Activated effector memory CD4-positive, alpha-beta T cell treated with anti-CD3 and anti-CD28 coated beads, Interleukin-2, amount 50 U/mL, for 16 hours (primary cell): ENCODE measurements at regions not wholly inside any gene's neighbourhood (a gene's known extent, or its start where the extent isn't known, plus 50 kb on each side); places are given as distances from the start of the nearest gene placed in this dataset.

Experiments used
- DNase-seq: peaks from one replicate; pipeline ENCODE4 v3.0.0-alpha.2; 2020

DNA sequence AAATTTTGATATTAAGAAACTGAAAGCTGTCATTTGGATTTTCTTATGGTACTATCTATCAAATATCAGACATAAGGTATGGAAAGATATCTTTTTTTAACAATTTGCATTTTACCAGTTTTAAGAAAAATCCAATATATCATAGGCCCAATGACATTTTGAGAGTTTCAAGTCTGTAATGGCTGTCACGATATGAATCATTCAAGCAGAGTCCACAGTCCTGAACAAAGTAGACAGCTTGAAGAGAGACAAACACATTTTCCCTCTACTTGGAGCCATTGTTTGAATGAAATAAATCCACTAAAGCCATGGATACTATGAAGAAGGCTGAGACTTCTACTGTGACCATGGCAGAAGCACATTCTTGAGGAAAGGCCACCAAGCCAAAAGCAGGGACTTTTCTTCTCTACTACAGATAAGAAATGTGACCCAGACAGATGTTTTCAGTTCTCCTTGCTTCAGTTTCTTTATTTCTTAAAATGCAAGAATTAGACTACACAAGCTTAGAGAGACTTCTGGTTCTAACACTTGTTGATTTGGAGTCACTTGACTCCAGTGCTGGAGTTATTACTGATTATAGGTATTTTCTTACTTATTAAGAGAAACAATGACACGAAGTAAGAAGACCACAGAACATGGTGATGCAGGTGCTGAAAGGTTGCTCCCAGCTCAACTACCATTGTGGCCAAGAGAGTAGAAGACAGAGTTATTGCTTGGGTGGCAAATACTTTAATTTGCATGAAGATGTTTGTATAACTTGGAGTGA, 429.1 kb downstream of the KIF20B start:
- no peak for DNase-seq

DNA sequence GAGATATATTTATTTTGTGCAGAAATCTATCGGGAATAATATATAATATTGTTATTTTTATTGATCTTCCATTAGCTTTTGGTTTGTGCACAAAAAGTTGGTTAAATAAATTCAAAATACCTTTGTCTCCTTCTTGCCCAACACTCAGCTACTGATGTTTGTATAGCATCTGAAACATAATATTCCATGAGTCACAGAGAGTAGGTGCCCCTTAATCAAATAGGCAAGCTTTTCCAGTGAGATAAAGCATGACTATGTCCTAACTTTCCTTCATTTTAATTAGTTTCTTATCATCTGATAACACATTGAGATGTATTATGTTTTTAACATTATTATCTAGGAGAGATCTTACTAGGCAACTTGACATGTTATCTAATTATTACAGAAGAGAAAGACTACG, 432.2 kb downstream of the KIF20B start:
- DNase-seq: no peak

- DNase-seq: no peak
Measured at GRCh38 chr10:90136731-90137316, 435.4 kb downstream of the KIF20B start.

DNA sequence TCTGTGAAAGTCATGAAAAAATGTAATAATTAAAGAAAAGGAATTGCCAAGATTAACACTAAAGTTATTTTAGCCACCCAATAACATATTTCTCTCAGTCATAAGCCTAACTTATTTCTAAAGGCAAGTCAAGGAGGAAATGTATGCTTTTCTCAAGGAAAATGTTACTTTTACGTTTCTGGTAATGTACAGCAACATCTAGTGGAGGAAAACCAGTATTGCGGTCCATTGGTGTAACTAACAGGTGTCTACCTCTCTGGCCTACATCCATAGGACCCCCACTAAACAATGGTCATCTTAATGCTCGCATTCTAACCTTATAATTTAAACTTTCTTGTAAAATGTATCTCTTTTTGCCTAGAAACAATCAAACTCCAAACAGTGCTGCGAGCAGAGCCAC, 437.5 kb downstream of the KIF20B start:
- no peak for DNase-seq

- DNase-seq: no peak
Measured at GRCh38 chr10:90141791-90142190, 440.4 kb downstream of the KIF20B start.

DNA sequence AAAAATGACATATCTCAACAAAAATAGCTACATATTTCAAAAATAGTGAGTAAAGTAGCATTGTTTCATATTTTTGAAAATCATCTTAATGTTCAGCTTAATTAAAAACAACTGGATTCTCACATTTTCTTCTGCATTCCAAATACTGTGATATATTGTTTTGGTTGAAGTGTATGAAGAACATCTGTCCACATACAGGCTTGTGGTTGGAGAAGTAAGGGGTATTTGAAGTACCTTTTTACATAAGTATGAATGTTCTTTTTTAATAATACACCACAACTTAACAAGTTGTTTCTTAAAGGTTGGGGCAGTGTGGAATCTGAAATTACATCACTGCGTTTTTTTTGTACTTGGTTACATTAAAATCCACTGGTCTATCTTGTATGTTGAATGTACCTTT, 442.5 kb downstream of the KIF20B start:
- no peak for DNase-seq

GRCh38 chr10:90148116-90148855, 446.9 kb downstream of the KIF20B start:
- DNase-seq: no peak

GRCh38 chr10:90149563-90149962, 448.2 kb downstream of the KIF20B start:
- DNase-seq: no peak

- no peak for DNase-seq
Measured at GRCh38 chr10:90162271-90162853, 461.0 kb downstream of the KIF20B start.

- no peak for DNase-seq
Measured at GRCh38 chr10:90167174-90168064, 466.0 kb downstream of the KIF20B start.

DNA sequence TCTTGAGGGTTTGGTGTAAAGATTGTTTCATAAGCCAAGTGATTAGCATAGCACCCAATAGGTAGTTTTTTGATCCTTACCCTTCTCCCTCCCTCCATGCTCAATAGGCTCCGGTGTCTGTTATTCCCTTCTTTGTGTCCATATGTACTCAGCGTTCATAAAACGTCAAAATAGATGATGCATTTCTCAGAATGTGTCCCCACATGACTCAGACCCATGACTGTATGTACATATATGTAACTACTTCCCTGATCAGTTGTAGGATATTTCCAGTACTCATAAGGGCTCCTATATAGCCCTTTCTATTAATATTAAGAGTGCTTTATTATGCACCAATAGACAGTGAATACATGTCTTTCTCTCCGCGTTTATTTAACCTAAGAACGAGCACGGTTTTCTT, 466.9 kb downstream of the KIF20B start:
- no peak for DNase-seq

GRCh38 chr10:90171014-90171722, 469.8 kb downstream of the KIF20B start:
- DNase-seq: no peak

DNA sequence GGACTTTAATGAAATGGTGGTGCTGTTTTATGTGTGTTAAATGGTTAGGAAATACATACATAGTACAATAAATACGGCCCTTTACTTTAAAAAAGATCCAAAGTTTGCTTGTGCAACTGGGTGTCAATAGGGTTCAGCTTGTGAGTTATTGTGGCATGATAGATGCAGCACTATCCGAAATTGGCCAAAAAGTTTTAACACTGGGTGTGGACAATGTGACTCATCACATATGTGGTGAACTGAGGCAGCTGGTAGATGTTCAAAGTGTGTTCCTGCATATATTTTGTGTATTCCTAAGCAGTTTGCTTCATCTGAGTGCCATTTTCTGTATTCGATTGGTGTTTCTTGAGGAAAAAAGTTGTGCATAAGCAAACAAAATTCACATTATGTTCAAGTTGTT, 473.1 kb downstream of the KIF20B start:
- DNase-seq: no peak

DNA sequence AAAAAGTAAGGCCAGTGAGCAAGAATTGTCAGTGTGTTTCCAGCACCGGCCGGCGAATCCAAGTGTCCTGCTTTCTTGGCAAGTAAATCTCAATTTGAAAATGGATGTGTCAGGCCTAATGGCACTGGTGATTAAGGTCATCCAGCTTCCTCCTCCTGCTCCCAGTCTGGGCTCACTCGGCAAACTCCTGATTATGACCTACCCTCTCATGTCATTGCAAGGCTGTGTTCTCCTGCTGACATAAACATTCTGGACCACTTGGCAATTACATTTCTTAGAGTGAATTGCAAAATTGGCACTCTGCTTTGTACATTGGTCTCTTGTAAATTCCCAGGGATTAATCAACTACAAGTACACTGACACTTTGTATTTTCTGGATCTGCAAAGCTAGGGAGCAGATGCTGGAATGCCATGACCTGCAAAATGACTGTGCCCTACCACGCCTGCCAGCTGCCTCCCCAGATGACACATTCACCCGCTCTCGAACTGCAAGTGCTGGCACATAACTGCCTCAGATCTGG, 473.8 kb downstream of the KIF20B start:
- no peak for DNase-seq

- no peak for DNase-seq
Measured at GRCh38 chr10:90179696-90180407, 478.5 kb downstream of the KIF20B start.

GRCh38 chr10:90180886-90181691, 479.7 kb downstream of the KIF20B start:
- no peak for DNase-seq

- no peak for DNase-seq
Measured at GRCh38 chr10:90192825-90193224, 491.4 kb downstream of the KIF20B start.

DNA sequence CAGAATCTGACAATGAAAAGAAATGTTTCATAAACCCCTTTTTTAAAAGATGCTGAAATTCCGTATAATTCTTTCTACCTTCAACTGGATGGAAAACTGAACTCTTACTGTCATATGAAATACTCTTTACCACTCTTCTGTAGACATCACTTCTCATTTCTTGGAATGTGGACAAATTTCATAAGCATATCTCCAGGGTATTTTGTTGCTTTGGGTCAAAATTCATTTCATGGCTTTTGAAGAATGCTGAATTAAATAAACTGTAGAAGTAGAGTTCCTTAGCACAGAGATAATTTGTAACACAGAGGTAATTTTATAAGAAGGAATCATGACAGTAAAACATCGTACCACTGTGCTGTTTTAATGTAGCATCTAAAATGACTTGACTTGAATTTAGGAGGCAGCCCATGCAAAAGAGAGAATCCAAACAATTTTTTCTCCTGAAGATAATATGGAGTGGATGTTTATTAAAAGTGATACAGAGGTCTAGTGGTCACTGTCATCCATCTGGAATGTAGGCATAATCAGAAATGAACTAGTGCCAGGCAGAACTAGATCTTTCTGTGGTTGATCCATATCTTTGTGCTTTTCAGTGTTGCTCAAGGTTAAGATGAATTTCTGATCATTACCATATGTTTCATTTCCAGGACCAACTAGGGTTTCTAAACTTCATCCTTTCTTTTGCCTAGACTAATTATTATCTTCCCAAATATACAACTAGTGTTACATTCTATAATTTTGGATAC, 492.0 kb downstream of the KIF20B start:
- no peak for DNase-seq

GRCh38 chr10:90195288-90195840, 494.0 kb downstream of the KIF20B start:
- no peak for DNase-seq
